Superior temporal gyrus (tissue), 1 donor: ENCODE measurements at regions not wholly inside any gene's neighbourhood (a gene's known extent, or its start where the extent isn't known, plus 50 kb on each side); places are given as distances from the start of the nearest gene placed in this dataset.

Source experiments
- DNase-seq: peaks from one replicate; pipeline ENCODE4 v3.0.0-alpha.2; 2016; ENCODE audit errors: extremely low spot score

DNA sequence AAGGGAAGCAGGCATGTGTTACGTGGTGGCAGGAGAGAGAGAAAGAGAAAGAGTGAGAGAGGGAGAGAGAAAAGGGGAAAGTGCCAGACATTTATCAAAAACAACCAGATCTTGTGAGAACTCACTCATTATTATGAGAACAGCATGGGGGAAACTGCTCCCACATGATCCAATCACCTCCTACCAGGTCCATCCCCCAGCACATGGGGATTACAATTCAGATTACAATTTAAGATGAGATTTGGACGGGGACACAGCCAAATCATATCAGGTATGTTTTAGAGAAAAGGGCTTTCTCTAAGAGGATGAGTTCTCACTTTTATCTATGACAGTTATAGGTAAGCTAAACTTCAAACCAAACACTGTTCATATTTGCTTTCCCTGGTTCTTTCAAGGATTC, 597.3 kb upstream of the PIK3C3 start:
- DNase-seq, result no peak

DNA sequence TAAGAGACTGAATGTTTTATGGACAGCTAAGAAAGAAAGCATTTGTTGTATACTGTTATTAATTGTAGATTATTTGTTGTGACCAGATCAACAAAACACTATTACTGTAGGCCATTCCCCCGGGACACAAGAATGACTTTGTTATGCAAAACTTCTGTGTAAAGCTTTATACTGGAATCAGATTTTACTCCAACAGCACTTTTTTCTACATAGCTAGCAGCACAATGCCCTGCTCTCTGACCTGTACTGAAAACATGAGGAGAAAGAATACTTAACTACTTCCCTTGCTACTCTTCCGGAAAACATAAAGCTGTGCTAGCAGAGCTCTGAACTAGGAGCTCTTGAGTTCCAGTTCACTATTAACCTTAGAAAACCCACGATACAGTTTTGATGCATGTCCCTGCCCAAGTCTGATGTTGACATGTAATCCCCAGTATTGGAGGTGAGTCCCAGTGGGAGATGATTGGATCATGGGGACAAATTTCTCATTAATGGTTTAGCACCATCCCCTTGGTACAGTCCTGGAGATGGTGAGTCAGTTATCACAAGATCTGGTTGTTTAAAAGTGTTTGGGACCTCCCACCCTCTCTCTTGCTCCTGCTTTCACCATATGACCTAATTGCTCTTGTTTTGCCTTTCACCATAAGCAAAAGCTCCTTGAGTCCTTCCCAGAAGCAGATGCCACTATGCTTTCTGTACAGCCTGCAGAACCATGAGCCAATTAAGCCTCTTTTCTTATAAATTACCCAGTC, 601.1 kb upstream of the PIK3C3 start:
- no peak for DNase-seq

- DNase-seq, result no peak
Measured at GRCh38 chr18:41351430-41351829, 603.6 kb upstream of the PIK3C3 start.

DNA sequence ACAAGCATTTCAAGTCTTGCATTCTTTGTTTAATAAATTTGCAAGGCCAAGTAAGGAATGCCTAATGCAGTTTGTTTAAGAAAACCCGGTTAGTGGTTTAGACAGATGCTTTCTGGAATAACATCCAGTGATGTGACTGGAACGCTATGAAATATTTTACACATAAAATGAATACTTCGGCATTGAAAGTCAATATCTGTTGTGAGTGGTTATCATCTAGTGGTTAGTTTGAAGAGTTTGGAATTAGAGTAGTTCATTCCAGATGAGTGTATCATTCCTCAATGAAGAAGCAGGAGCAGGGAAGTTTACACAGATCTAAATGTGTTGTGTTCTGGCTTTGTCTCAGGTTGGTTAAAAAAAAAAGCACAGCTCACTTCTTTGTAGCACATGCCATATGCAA, 608.0 kb upstream of the PIK3C3 start:
- no peak for DNase-seq

- no peak for DNase-seq
Measured at GRCh38 chr18:41343808-41344207, 611.2 kb upstream of the PIK3C3 start.

- DNase-seq, result no peak
Measured at GRCh38 chr18:41338341-41338740, 616.7 kb upstream of the PIK3C3 start.

- no peak for DNase-seq
Measured at GRCh38 chr18:41331661-41332060, 623.4 kb upstream of the PIK3C3 start.

DNA sequence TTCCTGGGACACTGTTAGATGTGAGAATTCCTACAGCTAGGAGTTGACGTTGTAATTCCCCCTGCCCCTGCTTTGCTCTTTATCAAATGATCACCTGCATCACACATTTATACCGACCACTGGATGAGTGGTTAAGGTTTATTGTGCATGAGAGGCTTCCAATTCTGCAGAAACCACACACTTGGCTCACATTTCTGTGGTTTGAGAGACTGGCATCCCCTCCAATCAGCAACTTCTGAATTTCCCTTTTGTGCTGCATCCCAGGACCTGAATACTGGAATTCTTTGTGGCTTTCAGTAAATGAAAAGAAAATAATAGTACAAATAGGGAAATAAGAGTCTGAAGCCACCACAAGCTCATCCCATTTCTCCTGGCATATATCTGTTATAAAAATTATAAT, 628.7 kb upstream of the PIK3C3 start:
- DNase-seq, result no peak

GRCh38 chr18:41324934-41325333, 630.1 kb upstream of the PIK3C3 start:
- no peak for DNase-seq

DNA sequence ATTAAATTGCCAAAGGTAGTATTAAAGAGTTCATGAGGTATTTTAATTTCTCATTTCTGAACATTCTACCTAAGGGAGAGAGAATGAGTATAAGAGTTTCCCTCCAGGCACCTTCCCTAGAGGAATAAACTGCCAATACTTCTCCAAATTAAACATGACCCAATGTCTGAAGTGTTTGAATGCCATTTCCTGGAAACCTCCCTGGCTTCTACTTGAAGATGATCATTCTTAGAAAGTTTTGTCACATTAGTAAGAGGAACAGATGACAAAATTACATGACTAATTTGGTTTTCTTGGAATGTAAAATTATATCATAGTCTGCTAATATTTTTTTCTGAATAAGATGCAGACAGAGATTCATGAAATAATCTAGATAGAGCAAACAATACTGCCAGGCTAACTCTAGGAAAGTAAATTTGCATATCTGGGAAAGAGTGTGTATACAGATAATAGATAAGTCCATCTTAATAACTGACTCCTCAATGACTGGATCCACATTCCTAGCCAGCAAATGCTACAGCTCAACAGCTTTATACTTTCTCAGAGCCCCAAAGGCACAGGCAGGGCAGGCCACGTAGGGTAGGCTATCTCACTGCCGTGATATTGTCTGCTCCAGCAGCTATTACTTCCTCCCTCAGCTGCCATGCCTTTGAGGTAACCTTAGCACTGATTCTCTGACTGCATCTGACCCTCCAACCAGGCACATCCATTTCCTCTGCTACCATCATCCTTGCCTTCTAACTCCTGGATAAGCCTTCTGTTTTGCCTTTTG, 630.8 kb upstream of the PIK3C3 start:
- DNase-seq, result no peak

DNA sequence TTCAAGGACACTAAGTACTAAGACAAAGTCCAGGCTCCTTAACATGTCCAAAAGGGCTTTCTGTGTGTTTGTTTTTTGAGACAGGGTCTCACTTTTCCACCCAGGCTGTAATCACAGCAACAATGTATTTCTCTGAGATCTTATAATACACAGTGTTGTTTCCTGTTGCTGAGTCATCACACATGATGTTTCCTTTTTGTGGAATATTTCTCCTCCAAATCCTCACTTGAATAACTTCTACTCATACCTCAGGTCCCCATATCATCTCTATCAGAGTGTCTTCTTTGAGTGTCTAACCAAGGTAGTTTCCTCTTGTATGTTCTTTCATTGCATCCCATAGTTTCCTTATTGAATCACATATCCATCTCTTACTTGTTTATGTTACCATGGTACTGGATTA, 632.0 kb upstream of the PIK3C3 start:
- no peak for DNase-seq

GRCh38 chr18:41320100-41320499, 634.9 kb upstream of the PIK3C3 start:
- DNase-seq, result no peak

DNA sequence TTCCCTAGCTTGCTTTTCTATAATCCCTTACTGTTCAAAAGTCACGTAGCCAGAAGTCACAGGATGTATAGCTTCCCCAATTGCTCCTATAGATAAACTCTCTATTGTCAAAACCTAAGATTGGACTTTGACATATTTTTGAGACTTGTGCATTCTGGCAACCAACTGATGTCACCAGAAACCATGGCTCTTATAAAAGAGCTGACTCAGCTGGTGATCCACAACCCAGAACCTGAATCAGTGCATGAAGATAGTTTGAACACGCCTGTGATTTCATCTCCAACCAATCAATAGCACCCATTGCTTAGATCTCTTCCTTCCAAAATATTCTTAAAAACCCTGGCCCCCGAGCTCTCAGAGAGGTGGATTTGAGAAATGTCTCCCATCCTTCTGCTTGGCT, 639.9 kb upstream of the PIK3C3 start:
- no peak for DNase-seq

DNA sequence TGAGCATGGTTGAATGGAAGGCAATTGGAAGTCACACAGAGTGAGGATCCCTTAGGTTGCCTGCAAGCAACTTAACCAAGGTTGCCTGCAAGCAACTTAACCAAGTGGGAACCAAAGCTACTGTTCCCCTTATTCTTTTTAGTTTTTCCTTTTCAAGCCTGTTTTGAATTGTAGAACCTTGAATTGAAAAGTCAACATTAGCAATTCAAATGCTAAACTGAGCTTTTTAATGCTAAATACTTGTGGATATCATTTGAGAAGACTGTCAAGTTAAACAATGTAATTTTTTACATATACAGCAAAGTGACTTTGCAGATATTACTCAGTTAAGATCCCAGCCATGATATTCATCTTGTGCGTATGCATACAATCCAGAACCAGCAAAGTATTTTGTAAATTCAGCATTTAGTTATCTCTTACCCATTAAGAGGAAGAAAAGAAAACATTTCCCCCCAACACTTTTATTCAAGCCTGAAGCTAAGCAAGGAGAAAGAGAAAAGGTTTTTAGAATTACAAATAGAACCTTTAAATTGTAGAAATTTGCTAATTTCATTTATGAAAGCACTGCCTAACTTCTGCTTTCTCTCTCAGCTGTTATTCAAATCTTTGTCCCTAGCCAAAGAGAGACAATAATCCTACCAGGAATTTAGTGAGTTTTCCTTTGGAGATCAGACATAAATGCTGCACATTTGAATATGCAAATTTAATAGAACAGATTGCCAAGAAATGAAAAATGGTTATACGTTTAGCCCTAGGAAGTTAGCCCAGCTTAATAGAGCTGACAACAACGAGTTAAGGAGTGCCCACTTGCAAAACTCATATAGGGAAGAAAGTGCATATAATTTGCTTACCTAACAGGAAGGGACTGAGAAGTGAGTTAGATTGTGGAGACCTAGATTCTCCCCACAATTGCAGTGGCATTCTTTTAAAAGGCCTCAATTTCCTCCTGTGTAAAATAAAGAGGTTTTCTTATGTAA, 643.2 kb upstream of the PIK3C3 start:
- no peak for DNase-seq

DNA sequence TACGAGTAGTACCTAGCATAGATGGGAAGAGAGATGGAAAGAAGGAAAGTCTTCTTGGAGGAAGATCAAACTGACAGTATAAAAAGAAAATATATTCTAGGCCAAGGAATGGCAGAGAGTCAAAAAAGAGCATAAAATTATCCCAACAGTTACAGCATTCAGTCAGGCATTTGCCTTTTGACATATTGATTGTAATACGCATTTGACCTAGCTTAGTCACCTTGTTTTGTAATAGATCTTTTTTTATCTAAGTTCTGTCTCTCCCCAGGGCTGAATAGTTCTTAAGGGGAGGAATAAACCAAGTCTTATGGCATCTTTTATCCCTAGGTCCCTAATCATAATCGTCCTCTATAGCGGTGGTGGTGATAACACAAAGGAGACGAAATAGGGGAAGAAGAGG, 657.3 kb upstream of the PIK3C3 start:
- DNase-seq, result no peak

DNA sequence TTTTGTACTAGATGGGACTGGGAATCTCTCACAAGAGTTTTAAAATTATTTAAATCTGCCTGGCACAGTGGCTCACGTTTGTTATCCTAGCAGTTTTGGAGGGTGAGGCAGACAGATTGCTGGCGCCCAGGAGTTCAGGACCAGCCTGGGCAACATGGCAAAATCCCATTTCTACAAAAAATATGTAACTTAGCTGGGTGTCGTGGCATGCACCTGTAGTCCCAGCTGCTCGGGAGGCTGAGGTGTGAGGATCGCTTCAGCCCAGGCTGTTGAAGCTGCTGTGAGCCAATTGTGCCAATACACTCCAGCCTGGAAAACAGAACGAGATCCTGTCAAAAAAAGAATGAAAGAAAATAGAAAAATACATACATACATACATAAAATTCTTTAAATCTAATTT, 685.7 kb upstream of the PIK3C3 start:
- no peak for DNase-seq

DNA sequence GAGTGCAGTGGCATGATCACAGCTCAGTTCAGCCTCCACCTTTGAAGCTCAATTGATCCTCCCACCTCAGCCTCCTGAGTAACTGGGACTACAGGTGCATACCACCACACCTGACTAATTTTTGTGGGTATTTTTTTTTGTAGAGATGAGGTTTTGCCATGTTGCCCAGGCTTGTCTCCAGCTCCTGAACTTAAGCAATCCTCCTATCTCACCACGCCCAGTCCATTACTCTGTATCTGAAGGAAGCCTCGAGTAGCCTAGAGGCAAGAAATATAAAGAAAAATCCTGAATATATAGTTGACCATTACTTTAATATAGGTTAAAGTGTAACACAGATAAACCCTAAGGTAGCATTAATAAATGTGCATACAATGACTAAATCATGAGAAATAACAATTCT, 686.8 kb upstream of the PIK3C3 start:
- DNase-seq, result no peak

- DNase-seq, result no peak
Measured at GRCh38 chr18:41266616-41267015, 688.4 kb upstream of the PIK3C3 start.

- DNase-seq, result no peak
Measured at GRCh38 chr18:41266204-41266603, 688.8 kb upstream of the PIK3C3 start.

- no peak for DNase-seq
Measured at GRCh38 chr18:41265047-41265446, 690.0 kb upstream of the PIK3C3 start.

DNA sequence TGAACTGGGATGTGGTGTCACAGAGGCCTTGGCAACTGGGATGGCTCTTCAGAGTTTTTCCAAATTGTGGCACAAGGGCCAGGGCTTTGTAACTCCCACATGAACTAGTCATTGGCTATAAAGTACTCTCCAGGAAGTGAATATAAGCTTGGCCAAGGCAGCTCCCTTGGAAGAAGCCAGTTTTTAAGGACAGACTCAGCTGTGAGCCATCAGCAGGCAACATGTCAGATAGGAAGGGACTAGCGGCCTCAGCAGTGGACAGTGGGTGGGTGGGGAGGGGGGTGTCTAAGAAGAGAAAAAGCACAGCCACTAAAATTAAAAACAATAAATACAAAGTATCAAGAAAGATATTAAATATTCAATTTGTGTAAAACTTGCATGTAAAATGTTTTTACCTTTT, 691.1 kb upstream of the PIK3C3 start:
- no peak for DNase-seq

DNA sequence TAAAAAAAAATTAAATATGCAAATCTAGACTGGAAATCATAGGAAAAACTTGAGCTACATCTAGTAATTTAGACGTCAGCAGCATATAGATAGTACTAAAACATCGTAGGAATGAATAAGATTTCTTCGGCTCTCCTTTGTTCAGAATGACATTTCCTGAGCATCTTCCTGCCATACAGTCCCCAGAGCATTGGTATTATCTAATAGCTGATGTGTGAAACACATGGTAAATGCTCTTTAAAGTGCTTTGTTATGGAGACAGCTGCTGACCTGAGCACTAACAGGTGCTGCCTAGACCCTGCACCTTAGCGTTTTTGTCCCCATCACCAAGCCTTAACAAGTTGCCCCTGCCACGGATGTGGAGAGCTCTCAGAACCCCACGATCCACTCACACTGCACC, 692.3 kb upstream of the PIK3C3 start:
- DNase-seq, result no peak
